ENCODE measurements at regions not wholly inside any gene's neighbourhood (a gene's known extent, or its start where the extent isn't known, plus 50 kb on each side); places are given as distances from the start of the nearest gene placed in this dataset.

DNA sequence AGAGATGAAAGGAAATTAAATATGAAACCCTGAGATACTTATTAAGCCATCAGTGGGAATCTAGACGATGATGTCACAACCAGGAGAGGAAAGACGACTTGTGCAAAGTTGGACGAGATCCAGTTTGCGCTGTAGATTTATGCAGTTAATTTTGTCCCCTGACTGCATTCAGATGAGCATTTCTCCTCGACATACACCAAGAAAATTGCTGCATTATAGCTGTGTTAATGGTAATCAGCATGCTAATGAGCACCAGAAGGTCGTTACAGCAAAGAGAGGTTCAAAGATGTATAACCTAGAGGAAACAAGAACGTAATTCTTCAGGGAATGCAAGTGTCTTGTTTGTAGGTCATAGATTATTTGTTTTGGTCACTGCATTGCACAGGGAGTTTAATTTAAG lies 371.7 kb downstream of the RBM26 start:
- intact Hi-C loops (cut with micrococcal nuclease; ENCODE audit: unreplicated experiment) (no loop called here), in situ Hi-C loops (cut with HindIII; ENCODE audit: low pct_unique_long_range_greater_than_20kb, low sequenced_read_pairs) (no loop called here)
- no peak overlapping the region for H3K27ac ChIP-seq (ENCODE audit: low read length)
- ATAC-seq (no peak), DNase-seq (ENCODE audit: low read depth, low spot score) (no peak)
- no peaks in the 10 kb centered on the region for H3K27me3 ChIP-seq (ENCODE audit: control insufficient read depth, insufficient read depth, low read length)
- no peak overlapping the region for H3K4me3 ChIP-seq (ENCODE audit: low read depth in 2 of 2, low read length in 2 of 2)
- no TSS peak for BruUV-seq (replicated peaks)
- CTCF ChIA-PET, result no interaction called here
- POLR2A ChIA-PET, result no interaction called here
- TF ChIP-seq POLR2AphosphoS5 (IDR thresholded peaks at IDR 0.05; ENCODE audit: low read depth, low read length), result no peak
- TF ChIP-seq, protein P1, sequence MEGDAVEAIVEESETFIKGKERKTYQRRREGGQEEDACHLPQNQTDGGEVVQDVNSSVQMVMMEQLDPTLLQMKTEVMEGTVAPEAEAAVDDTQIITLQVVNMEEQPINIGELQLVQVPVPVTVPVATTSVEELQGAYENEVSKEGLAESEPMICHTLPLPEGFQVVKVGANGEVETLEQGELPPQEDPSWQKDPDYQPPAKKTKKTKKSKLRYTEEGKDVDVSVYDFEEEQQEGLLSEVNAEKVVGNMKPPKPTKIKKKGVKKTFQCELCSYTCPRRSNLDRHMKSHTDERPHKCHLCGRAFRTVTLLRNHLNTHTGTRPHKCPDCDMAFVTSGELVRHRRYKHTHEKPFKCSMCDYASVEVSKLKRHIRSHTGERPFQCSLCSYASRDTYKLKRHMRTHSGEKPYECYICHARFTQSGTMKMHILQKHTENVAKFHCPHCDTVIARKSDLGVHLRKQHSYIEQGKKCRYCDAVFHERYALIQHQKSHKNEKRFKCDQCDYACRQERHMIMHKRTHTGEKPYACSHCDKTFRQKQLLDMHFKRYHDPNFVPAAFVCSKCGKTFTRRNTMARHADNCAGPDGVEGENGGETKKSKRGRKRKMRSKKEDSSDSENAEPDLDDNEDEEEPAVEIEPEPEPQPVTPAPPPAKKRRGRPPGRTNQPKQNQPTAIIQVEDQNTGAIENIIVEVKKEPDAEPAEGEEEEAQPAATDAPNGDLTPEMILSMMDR (IDR thresholded peaks at IDR 0.05), result no peak
- no peak for TF ChIP-seq SIN3A (IDR thresholded peaks at IDR 0.05; ENCODE audit: borderline replicate concordance, insufficient read depth, low read depth, low read length)
- no peaks in the 10 kb centered on the region for H3K36me3 ChIP-seq (ENCODE audit: control insufficient read depth, insufficient read depth, low read length)
- H3K9me3 ChIP-seq (ENCODE audit: control insufficient read depth, insufficient read depth, low read depth, low read length), result no peaks in the 10 kb centered on the region
- no peaks in the 10 kb centered on the region for H3K4me1 ChIP-seq (ENCODE audit: control insufficient read depth, insufficient read depth, low read length)

DNA sequence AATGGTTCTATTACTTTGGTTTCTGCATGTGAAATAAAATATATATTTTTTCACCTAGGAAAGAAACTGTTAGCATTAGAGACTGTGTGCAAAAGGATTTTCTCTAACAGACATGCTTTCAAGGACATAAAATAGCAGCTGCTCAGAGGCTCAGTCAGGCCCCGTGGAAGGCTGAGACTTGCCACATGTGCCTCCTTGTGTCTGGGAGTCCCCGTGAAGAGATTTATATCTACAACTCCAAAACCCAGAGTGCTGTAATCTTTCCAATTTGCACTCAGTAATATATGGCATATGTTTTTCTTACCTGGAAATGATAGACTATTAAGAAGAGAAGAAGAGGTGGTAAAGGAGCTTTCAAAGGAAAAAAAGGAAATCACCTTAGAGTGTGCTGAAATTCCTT lies 371.6 kb upstream of the OBI1 start:
- TF ChIP-seq TCF7L2 (IDR thresholded peaks at IDR 0.05; ENCODE audit: low read depth, low read length) (no peak), POLR2AphosphoS5 (IDR thresholded peaks at IDR 0.05; ENCODE audit: low read depth, low read length) (no peak), SIN3A (IDR thresholded peaks at IDR 0.05; ENCODE audit: borderline replicate concordance, insufficient read depth, low read depth, low read length) (no peak)
- TF ChIP-seq, protein P2, sequence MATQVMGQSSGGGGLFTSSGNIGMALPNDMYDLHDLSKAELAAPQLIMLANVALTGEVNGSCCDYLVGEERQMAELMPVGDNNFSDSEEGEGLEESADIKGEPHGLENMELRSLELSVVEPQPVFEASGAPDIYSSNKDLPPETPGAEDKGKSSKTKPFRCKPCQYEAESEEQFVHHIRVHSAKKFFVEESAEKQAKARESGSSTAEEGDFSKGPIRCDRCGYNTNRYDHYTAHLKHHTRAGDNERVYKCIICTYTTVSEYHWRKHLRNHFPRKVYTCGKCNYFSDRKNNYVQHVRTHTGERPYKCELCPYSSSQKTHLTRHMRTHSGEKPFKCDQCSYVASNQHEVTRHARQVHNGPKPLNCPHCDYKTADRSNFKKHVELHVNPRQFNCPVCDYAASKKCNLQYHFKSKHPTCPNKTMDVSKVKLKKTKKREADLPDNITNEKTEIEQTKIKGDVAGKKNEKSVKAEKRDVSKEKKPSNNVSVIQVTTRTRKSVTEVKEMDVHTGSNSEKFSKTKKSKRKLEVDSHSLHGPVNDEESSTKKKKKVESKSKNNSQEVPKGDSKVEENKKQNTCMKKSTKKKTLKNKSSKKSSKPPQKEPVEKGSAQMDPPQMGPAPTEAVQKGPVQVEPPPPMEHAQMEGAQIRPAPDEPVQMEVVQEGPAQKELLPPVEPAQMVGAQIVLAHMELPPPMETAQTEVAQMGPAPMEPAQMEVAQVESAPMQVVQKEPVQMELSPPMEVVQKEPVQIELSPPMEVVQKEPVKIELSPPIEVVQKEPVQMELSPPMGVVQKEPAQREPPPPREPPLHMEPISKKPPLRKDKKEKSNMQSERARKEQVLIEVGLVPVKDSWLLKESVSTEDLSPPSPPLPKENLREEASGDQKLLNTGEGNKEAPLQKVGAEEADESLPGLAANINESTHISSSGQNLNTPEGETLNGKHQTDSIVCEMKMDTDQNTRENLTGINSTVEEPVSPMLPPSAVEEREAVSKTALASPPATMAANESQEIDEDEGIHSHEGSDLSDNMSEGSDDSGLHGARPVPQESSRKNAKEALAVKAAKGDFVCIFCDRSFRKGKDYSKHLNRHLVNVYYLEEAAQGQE (IDR thresholded peaks at IDR 0.05; ENCODE audit: insufficient read depth in 1 of 2, low read depth in 2 of 2, low read length in 1 of 2), result no peak
- TF ChIP-seq, protein P1 (IDR thresholded peaks at IDR 0.05), result no peak
- H3K27ac ChIP-seq (ENCODE audit: low read length), result no peak overlapping the region
- BruUV-seq (replicated peaks), result no TSS peak
- DNase-seq (ENCODE audit: low read depth, low spot score) (no peak), ATAC-seq (no peak)
- in situ Hi-C loops (cut with HindIII; ENCODE audit: low pct_unique_long_range_greater_than_20kb, low sequenced_read_pairs) (no loop called here), intact Hi-C loops (cut with micrococcal nuclease; ENCODE audit: unreplicated experiment) (no loop called here)
- H3K9me3 ChIP-seq (ENCODE audit: control insufficient read depth, insufficient read depth, low read depth, low read length), result no peaks in the 10 kb centered on the region
- CTCF ChIA-PET, result no interaction called here
- POLR2A ChIA-PET, result no interaction called here
- no peaks in the 10 kb centered on the region for H3K4me1 ChIP-seq (ENCODE audit: control insufficient read depth, insufficient read depth, low read length)
- no peaks in the 10 kb centered on the region for H3K36me3 ChIP-seq (ENCODE audit: control insufficient read depth, insufficient read depth, low read length)
- H3K27me3 ChIP-seq (ENCODE audit: control insufficient read depth, insufficient read depth, low read length), result no peaks in the 10 kb centered on the region
- no peak overlapping the region for H3K4me3 ChIP-seq (ENCODE audit: low read depth in 2 of 2, low read length in 2 of 2)

DNA sequence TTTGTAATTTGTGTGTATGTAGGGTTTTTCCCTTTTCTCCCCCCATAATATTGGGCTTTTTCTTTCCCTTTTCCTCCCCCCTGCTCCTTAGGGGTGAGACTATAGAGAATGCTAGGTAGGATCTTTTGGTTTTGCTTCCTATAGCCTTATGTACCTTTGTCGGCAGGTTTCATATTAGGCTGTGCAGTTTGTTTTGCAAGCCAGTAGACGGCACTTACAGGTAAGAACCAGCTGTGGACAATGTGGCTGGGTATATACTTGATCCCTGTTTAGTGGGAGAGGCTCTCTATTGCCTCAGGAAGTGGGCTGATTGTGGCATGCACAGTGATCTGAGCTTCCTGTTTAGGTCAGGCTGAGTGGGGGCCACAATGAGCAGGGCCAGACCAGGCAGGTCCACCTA lies 359.2 kb upstream of the OBI1 start:
- in situ Hi-C loops (cut with HindIII; ENCODE audit: low pct_unique_long_range_greater_than_20kb, low sequenced_read_pairs), result no loop called here
- ATAC-seq (no peak), DNase-seq (ENCODE audit: low read depth, low spot score) (no peak)
- POLR2A ChIA-PET, result no interaction called here
- Histone ChIP-seq H3K9me3 (ENCODE audit: control insufficient read depth, insufficient read depth, low read depth, low read length) (no peaks in the 10 kb centered on the region), H3K4me1 (ENCODE audit: control insufficient read depth, insufficient read depth, low read length) (no peaks in the 10 kb centered on the region), H3K4me3 (ENCODE audit: low read depth in 2 of 2, low read length in 2 of 2) (no peak overlapping the region), H3K27me3 (ENCODE audit: control insufficient read depth, insufficient read depth, low read length) (no peaks in the 10 kb centered on the region), H3K36me3 (ENCODE audit: control insufficient read depth, insufficient read depth, low read length) (no peaks in the 10 kb centered on the region), H3K27ac (ENCODE audit: low read length) (no peak overlapping the region)
- intact Hi-C loops (cut with micrococcal nuclease; ENCODE audit: unreplicated experiment), result no loop called here
- no TSS peak for BruUV-seq (replicated peaks)
- TF ChIP-seq, protein P1 (IDR thresholded peaks at IDR 0.05), result no peak
- TF ChIP-seq SIN3A (IDR thresholded peaks at IDR 0.05; ENCODE audit: borderline replicate concordance, insufficient read depth, low read depth, low read length) (no peak), POLR2AphosphoS5 (IDR thresholded peaks at IDR 0.05; ENCODE audit: low read depth, low read length) (no peak)
- CTCF ChIA-PET, result no interaction called here

Data from Panc1 (cell line).